ENCODE measurements at regions not wholly inside any gene's neighbourhood (a gene's known extent, or its start where the extent isn't known, plus 50 kb on each side); places are given as distances from the start of the nearest gene placed in this dataset.
A peak's percentile ranks its signal among the peaks of the same experiment; 100 is the strongest.

DNA sequence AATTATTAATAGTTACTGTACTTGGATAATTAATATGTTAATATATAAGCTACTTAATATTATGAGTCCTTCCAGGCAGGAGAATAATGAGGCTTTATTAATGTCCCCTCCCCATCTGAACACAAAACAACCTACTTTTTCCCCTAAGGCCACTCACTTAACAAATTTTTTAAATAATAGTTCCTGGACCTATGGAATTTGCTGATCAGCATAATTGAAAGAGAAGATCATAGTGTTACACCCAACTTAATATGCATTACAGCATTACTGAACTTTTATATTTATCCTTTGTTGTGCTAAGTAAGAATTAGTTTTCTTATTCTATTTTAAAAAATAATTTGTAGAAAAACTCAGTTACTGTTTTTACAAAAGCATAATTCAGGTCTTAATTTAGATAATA is 1537.7 kb upstream of the GOT2 start:
- no TSS peak for BruUV-seq (replicated peaks)
- CTCF ChIA-PET (ENCODE audit: low intra/inter-chr PET ratio, low total read pairs): no interaction called here

DNA sequence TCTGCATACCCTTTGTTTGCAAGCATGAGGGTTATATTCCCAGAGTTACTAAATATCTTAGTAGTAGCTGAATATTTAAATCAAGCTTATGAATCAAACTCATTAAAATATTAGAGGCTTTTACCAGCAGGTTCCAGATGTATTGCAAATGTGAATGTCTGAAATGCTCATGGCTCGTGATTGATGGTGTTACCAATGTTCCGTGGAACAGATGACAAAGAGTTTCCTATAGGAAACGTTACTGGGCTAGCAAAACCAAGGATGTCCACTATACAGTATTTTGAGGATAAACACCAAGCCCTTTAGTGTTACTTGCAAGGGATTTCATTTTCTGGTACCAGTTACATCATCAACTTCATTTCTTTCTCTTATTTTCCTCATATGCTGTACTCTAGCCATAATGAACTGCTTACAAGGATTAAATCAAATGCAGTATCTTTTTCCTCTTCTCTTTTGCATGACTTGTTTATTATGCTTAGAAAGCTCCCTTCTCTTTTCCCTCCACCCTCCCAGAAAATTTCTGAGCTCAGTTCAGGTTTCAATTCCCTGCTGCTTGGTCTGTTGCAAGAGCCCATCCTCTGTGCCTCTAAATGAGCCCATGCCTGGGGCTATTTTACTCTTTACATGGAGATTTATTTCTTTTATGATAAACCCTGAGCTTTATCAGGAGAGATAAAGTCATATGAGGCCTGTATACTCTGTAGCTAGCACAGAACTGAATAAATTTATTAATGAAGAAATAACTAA is 1537.1 kb upstream of the GOT2 start:
- Histone ChIP-seq H3K36me3 (replicated peaks in 1 of 2; ENCODE audit: control insufficient read depth in 1 of 2, insufficient read depth in 2 of 2, low read length in 2 of 2) (no peaks in the 10 kb centered on the region), H3K79me2 (ENCODE audit: insufficient read depth, low read length) (no peaks in the 10 kb centered on the region), H3K9me3 (ENCODE audit: low read length) (peaks cover 40% of the 10 kb centered on the region), H3K9ac (ENCODE audit: insufficient read depth, low read depth, low read length) (no peak overlapping the region), H3K27me3 (ENCODE audit: control insufficient read depth in 1 of 2, insufficient read depth in 2 of 2, low read length in 2 of 2) (no peaks in the 10 kb centered on the region), H2AFZ (ENCODE audit: low read length) (no peak overlapping the region), H3K4me1 (ENCODE audit: insufficient read depth, low read length) (no peaks in the 10 kb centered on the region), H3K4me3 (replicated peaks in 1 of 3; ENCODE audit: insufficient read depth in 1 of 3, low read depth in 2 of 3, low read length in 3 of 3) (no peak overlapping the region), H4K20me1 (ENCODE audit: insufficient read depth, low read length) (no peaks in the 10 kb centered on the region), H3K4me2 (ENCODE audit: low read depth, low read length) (no peak overlapping the region), H3K27ac (ENCODE audit: extremely low read length, insufficient read depth, low read length) (no peak overlapping the region)
- WGBS (ENCODE audit: low lambda C conversion rate): 4% methylated on average over 3 of the region's 3 CpGs
- intact Hi-C loops (cut with micrococcal nuclease; ENCODE audit: unreplicated experiment) (no loop called here), in situ Hi-C loops (cut with HindIII; ENCODE audit: extremely low pct_ligation_motif_present, low pct_unique_long_range_greater_than_20kb) (no loop called here)
- FAIRE-seq: no peak
- ChIA-PET CTCF (ENCODE audit: low intra/inter-chr PET ratio, low total read pairs) (no interaction called here), POLR2A (no interaction called here)
- no TSS peak for BruUV-seq (replicated peaks)
- no peak for ATAC-seq
- DNase-seq (ENCODE audit: low spot score): no peak
- no peak for TF ChIP-seq HIVEP1 (CRISPR knock-in tag; IDR thresholded peaks at IDR 0.05)
- no peak for TF ChIP-seq FOSL1 (CRISPR knock-in tag; IDR thresholded peaks at IDR 0.05; ENCODE audit: borderline replicate concordance)
- TF ChIP-seq, protein P1, sequence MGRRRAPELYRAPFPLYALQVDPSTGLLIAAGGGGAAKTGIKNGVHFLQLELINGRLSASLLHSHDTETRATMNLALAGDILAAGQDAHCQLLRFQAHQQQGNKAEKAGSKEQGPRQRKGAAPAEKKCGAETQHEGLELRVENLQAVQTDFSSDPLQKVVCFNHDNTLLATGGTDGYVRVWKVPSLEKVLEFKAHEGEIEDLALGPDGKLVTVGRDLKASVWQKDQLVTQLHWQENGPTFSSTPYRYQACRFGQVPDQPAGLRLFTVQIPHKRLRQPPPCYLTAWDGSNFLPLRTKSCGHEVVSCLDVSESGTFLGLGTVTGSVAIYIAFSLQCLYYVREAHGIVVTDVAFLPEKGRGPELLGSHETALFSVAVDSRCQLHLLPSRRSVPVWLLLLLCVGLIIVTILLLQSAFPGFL (CRISPR knock-in tag; IDR thresholded peaks at IDR 0.05): no peak
- TF ChIP-seq, protein P2, sequence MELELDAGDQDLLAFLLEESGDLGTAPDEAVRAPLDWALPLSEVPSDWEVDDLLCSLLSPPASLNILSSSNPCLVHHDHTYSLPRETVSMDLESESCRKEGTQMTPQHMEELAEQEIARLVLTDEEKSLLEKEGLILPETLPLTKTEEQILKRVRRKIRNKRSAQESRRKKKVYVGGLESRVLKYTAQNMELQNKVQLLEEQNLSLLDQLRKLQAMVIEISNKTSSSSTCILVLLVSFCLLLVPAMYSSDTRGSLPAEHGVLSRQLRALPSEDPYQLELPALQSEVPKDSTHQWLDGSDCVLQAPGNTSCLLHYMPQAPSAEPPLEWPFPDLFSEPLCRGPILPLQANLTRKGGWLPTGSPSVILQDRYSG (CRISPR knock-in tag; IDR thresholded peaks at IDR 0.05): no peak
- no peak for TF ChIP-seq TAF1 (CRISPR knock-in tag; IDR thresholded peaks at IDR 0.05)
- no peak for TF ChIP-seq GLI4 (CRISPR knock-in tag; IDR thresholded peaks at IDR 0.05; ENCODE audit: borderline replicate concordance)
- TF ChIP-seq RFXAP (CRISPR knock-in tag; IDR thresholded peaks at IDR 0.05; ENCODE audit: borderline replicate concordance): no peak

More for the DNA sequence above, 1537.7 kb upstream of the GOT2 start:
- intact Hi-C loops (cut with micrococcal nuclease; ENCODE audit: unreplicated experiment): no loop called here
- Histone ChIP-seq H3K9me3 (ENCODE audit: low read length) (peaks cover 34% of the 10 kb centered on the region), H3K36me3 (replicated peaks in 1 of 2; ENCODE audit: control insufficient read depth in 1 of 2, insufficient read depth in 2 of 2, low read length in 2 of 2) (no peaks in the 10 kb centered on the region), H3K9ac (ENCODE audit: insufficient read depth, low read depth, low read length) (no peak overlapping the region), H3K79me2 (ENCODE audit: insufficient read depth, low read length) (no peaks in the 10 kb centered on the region), H3K27me3 (ENCODE audit: control insufficient read depth in 1 of 2, insufficient read depth in 2 of 2, low read length in 2 of 2) (no peaks in the 10 kb centered on the region), H4K20me1 (ENCODE audit: insufficient read depth, low read length) (no peaks in the 10 kb centered on the region), H3K4me2 (ENCODE audit: low read depth, low read length) (no peak overlapping the region), H2AFZ (ENCODE audit: low read length) (no peak overlapping the region), H3K4me3 (replicated peaks in 1 of 3; ENCODE audit: insufficient read depth in 1 of 3, low read depth in 2 of 3, low read length in 3 of 3) (no peak overlapping the region), H3K4me1 (ENCODE audit: insufficient read depth, low read length) (no peaks in the 10 kb centered on the region), H3K27ac (ENCODE audit: extremely low read length, insufficient read depth, low read length) (no peak overlapping the region)
- DNase-seq (ENCODE audit: low spot score) (no peak), FAIRE-seq (no peak), ATAC-seq (no peak)
- TF ChIP-seq MAFF (IDR thresholded peaks at IDR 0.05; ENCODE audit: low read depth, low read length) (peak; percentile 65), MAFK (conservative IDR thresholded peaks at IDR 0.05 in 1 of 2, IDR thresholded peaks at IDR 0.05 in 1 of 2; ENCODE audit: low read length in 2 of 2) (peak; percentile 74), ZNF766 (CRISPR knock-in tag; IDR thresholded peaks at IDR 0.05; ENCODE audit: borderline replicate concordance) (no peak), NCOA2 (CRISPR knock-in tag; IDR thresholded peaks at IDR 0.05) (no peak), RFX1 (IDR thresholded peaks at IDR 0.05) (no peak)
- POLR2A ChIA-PET: no interaction called here
- in situ Hi-C loops (cut with HindIII; ENCODE audit: extremely low pct_ligation_motif_present, low pct_unique_long_range_greater_than_20kb): no loop called here

All from HepG2 (cell line).